Breast epithelium (tissue), 3 donors: ENCODE measurements at regions not wholly inside any gene's neighbourhood (a gene's known extent, or its start where the extent isn't known, plus 50 kb on each side); places are given as distances from the start of the nearest gene placed in this dataset.

Experiments used
- CTCF ChIP-seq, 3 donors: fragments of 450-650 bp; IDR thresholded peaks; one replicate each; pipeline ENCODE4 v1.5.1; 2016 to 2017; ENCODE audit warnings: antibody characterized with exemption in 3 of 3, mild to moderate bottlenecking in 3 of 3, moderate library complexity in 3 of 3
- POLR2A ChIP-seq: fragments of 450-650 bp; IDR thresholded peaks from one replicate; pipeline ENCODE4 v1.6.1; 2016; ENCODE audit warnings: antibody characterized with exemption, mild to moderate bottlenecking, moderate library complexity
- POLR2AphosphoS5 ChIP-seq, 3 donors: sonication (generic); formaldehyde crosslinking; IDR thresholded peaks; one replicate each; pipeline ENCODE4 v1.6.1; 2017; ENCODE audit warnings: antibody characterized with exemption in 3 of 3

- TF ChIP-seq CTCF (IDR thresholded peaks at IDR 0.05) (no peak), POLR2A (no peak), POLR2AphosphoS5 (IDR thresholded peaks at IDR 0.05) (no peak)
Observed at GRCh38 chr5:68930139-68930538, 163.7 kb upstream of the SLC30A5 start.
